ENCODE measurements at regions not wholly inside any gene's neighbourhood (a gene's known extent, or its start where the extent isn't known, plus 50 kb on each side); places are given as distances from the start of the nearest gene placed in this dataset.
A peak's percentile ranks its signal among the peaks of the same experiment; 100 is the strongest.
"Not testable (repeated sequence)": the region's sequence is repeated elsewhere in the genome, so short reads cannot be mapped to it uniquely, and the experiment has no call there.

- Mint-ChIP-seq H3K27ac (no peak overlapping the region), H3K4me1 (ENCODE audit: low read depth in 2 of 2) (no peaks in the 10 kb centered on the region), H3K27me3 (no peaks in the 10 kb centered on the region), H3K9me3 (peaks cover 9% of the 10 kb centered on the region), H3K4me3 (no peak overlapping the region), H3K36me3 (no peaks in the 10 kb centered on the region)
- no peak for DNase-seq (ENCODE audit: low spot score)
- ATAC-seq = peak in 1 of 2 donors; percentile 6
These were observed 261.3 kb downstream of the PARM1 start for GRCh38 chr4:75194180-75194579.

GRCh38 chr4:75192182-75192581, 259.3 kb downstream of the PARM1 start:
- H3K9me3 Mint-ChIP-seq; H3K4me3 Mint-ChIP-seq; ATAC-seq; H3K27me3 Mint-ChIP-seq; H3K27ac Mint-ChIP-seq; DNase-seq (ENCODE audit: low spot score); H3K36me3 Mint-ChIP-seq; H3K4me1 Mint-ChIP-seq (ENCODE audit: low read depth in 2 of 2): not testable (repeated sequence)

- H3K36me3 Mint-ChIP-seq = no peaks in the 10 kb centered on the region
- no peak overlapping the region for H3K4me3 Mint-ChIP-seq
- ATAC-seq = no peak
- H3K27me3 Mint-ChIP-seq = no peaks in the 10 kb centered on the region
- H3K9me3 Mint-ChIP-seq = no peaks in the 10 kb centered on the region
- no peak for DNase-seq (ENCODE audit: low spot score)
- H3K4me1 Mint-ChIP-seq (ENCODE audit: low read depth in 2 of 2) = no peaks in the 10 kb centered on the region
- H3K27ac Mint-ChIP-seq = no peak overlapping the region
These were observed 256.9 kb downstream of the PARM1 start for GRCh38 chr4:75189711-75190335.

GRCh38 chr4:75180790-75181776, 248.2 kb downstream of the PARM1 start:
- H3K4me3 Mint-ChIP-seq = no peak overlapping the region
- peaks cover 8% of the 10 kb centered on the region for H3K36me3 Mint-ChIP-seq

GRCh38 chr4:75180217-75180616, 247.3 kb downstream of the PARM1 start:
- H3K27me3 Mint-ChIP-seq = no peaks in the 10 kb centered on the region
- H3K4me3 Mint-ChIP-seq = no peak overlapping the region
- H3K4me1 Mint-ChIP-seq (ENCODE audit: low read depth in 2 of 2) = no peaks in the 10 kb centered on the region
- H3K36me3 Mint-ChIP-seq = peaks cover 8% of the 10 kb centered on the region
- no peak overlapping the region for H3K27ac Mint-ChIP-seq
- DNase-seq (ENCODE audit: low spot score) = no peak
- H3K9me3 Mint-ChIP-seq = peaks cover 10% of the 10 kb centered on the region
- ATAC-seq = no peak

More at GRCh38 chr4:75180790-75181776, 248.2 kb downstream of the PARM1 start:
- Mint-ChIP-seq H3K4me1 (ENCODE audit: low read depth in 2 of 2) (no peaks in the 10 kb centered on the region), H3K9me3 (peaks cover 10% of the 10 kb centered on the region), H3K27ac (no peak overlapping the region), H3K27me3 (no peaks in the 10 kb centered on the region)
- peak in 1 of 2 donors; percentile 38 for ATAC-seq
- DNase-seq (ENCODE audit: low spot score) = no peak

GRCh38 chr4:75179510-75179909, 246.6 kb downstream of the PARM1 start:
- Mint-ChIP-seq H3K36me3 (peaks cover 8% of the 10 kb centered on the region), H3K4me3 (no peak overlapping the region)
- ATAC-seq = no peak

GRCh38 chr4:75172551-75172950, 239.6 kb downstream of the PARM1 start:
- Mint-ChIP-seq H3K4me1 (ENCODE audit: low read depth in 2 of 2) (peaks cover 0 to 7% of the 10 kb centered on the region in 2 donors), H3K4me3 (peak overlapping the region; percentile 5), H3K9me3 (peaks cover 9% of the 10 kb centered on the region), H3K27me3 (no peaks in the 10 kb centered on the region), H3K36me3 (no peaks in the 10 kb centered on the region), H3K27ac (no peak overlapping the region)
- DNase-seq (ENCODE audit: low spot score) (no peak), ATAC-seq (peak; percentile 60 to 93)

More at GRCh38 chr4:75179510-75179909, 246.6 kb downstream of the PARM1 start:
- DNase-seq (ENCODE audit: low spot score) = no peak
- Mint-ChIP-seq H3K27me3 (no peaks in the 10 kb centered on the region), H3K27ac (no peak overlapping the region), H3K9me3 (peaks cover 10% of the 10 kb centered on the region), H3K4me1 (ENCODE audit: low read depth in 2 of 2) (no peaks in the 10 kb centered on the region)

- H3K4me3 Mint-ChIP-seq = no peak overlapping the region
- H3K27me3 Mint-ChIP-seq = no peaks in the 10 kb centered on the region
- peaks cover 11% of the 10 kb centered on the region for H3K9me3 Mint-ChIP-seq
- ATAC-seq (no peak), DNase-seq (ENCODE audit: low spot score) (no peak)
- no peak overlapping the region for H3K27ac Mint-ChIP-seq
- peaks cover 0 to 7% of the 10 kb centered on the region in 2 donors for H3K4me1 Mint-ChIP-seq (ENCODE audit: low read depth in 2 of 2)
- H3K36me3 Mint-ChIP-seq = peaks cover 5% of the 10 kb centered on the region
These were observed 236.5 kb downstream of the PARM1 start for GRCh38 chr4:75169427-75169826.

GRCh38 chr4:75169020-75169419, 236.1 kb downstream of the PARM1 start:
- ATAC-seq (no peak), DNase-seq (ENCODE audit: low spot score) (no peak)
- Mint-ChIP-seq H3K36me3 (peaks cover 5% of the 10 kb centered on the region), H3K4me1 (ENCODE audit: low read depth in 2 of 2) (peaks cover 0 to 7% of the 10 kb centered on the region in 2 donors), H3K27ac (no peak overlapping the region), H3K9me3 (peaks cover 11% of the 10 kb centered on the region), H3K4me3 (no peak overlapping the region), H3K27me3 (no peaks in the 10 kb centered on the region)

- Mint-ChIP-seq H3K27me3 (no peaks in the 10 kb centered on the region), H3K4me3 (no peak overlapping the region), H3K36me3 (peaks cover 5% of the 10 kb centered on the region), H3K27ac (no peak overlapping the region), H3K4me1 (ENCODE audit: low read depth in 2 of 2) (peaks cover 0 to 7% of the 10 kb centered on the region in 2 donors), H3K9me3 (peaks cover 11% of the 10 kb centered on the region)
- DNase-seq (ENCODE audit: low spot score) (no peak), ATAC-seq (no peak)
These were observed 235.6 kb downstream of the PARM1 start for GRCh38 chr4:75168548-75168947.

GRCh38 chr4:75165100-75165499, 232.2 kb downstream of the PARM1 start:
- ATAC-seq; H3K4me1 Mint-ChIP-seq (ENCODE audit: low read depth in 2 of 2); H3K36me3 Mint-ChIP-seq; H3K27me3 Mint-ChIP-seq; H3K27ac Mint-ChIP-seq; DNase-seq (ENCODE audit: low spot score); H3K4me3 Mint-ChIP-seq: not testable (repeated sequence)
- peaks cover 24% of the 10 kb centered on the region for H3K9me3 Mint-ChIP-seq

GRCh38 chr4:75158451-75158850, 225.5 kb downstream of the PARM1 start:
- DNase-seq (ENCODE audit: low spot score) (no peak), ATAC-seq (no peak)
- Mint-ChIP-seq H3K27ac (no peak overlapping the region), H3K36me3 (peaks cover 10% of the 10 kb centered on the region), H3K9me3 (peaks cover 34% of the 10 kb centered on the region), H3K4me3 (no peak overlapping the region), H3K27me3 (no peaks in the 10 kb centered on the region), H3K4me1 (ENCODE audit: low read depth in 2 of 2) (no peaks in the 10 kb centered on the region)

GRCh38 chr4:75154994-75155393, 222.1 kb downstream of the PARM1 start:
- Mint-ChIP-seq H3K27me3 (no peaks in the 10 kb centered on the region), H3K27ac (no peak overlapping the region), H3K36me3 (peaks cover 10% of the 10 kb centered on the region), H3K4me3 (no peak overlapping the region), H3K9me3 (peaks cover 26% of the 10 kb centered on the region), H3K4me1 (ENCODE audit: low read depth in 2 of 2) (no peaks in the 10 kb centered on the region)
- ATAC-seq (no peak), DNase-seq (ENCODE audit: low spot score) (no peak)

GRCh38 chr4:75146223-75146622, 213.3 kb downstream of the PARM1 start:
- no peak overlapping the region for H3K4me3 Mint-ChIP-seq
- no peak overlapping the region for H3K27ac Mint-ChIP-seq

More at GRCh38 chr4:75146223-75146622, 213.3 kb downstream of the PARM1 start:
- DNase-seq (ENCODE audit: low spot score) (no peak), ATAC-seq (no peak)
- H3K4me1 Mint-ChIP-seq (ENCODE audit: low read depth in 2 of 2) = no peaks in the 10 kb centered on the region
- no peaks in the 10 kb centered on the region for H3K36me3 Mint-ChIP-seq
- no peaks in the 10 kb centered on the region for H3K27me3 Mint-ChIP-seq
- peaks cover 6% of the 10 kb centered on the region for H3K9me3 Mint-ChIP-seq

Measured in natural killer cell treated with Interleukin-12 subunit alpha and Interleukin-12 subunit beta and Interleukin-15 and Interleukin-18, amount 100 ng/mL, for 72 hours (primary cell).